Testis (tissue), 2 donors: ENCODE measurements at regions not wholly inside any gene's neighbourhood (a gene's known extent, or its start where the extent isn't known, plus 50 kb on each side); places are given as distances from the start of the nearest gene placed in this dataset.

Experiments
- DNase-seq: peaks from one replicate; pipeline ENCODE4 v3.0.0-alpha.2; 2019
- H3K27ac ChIP-seq, 2 donors: fragments of 200-600 bp; sonication (generic); one replicate each; pipeline ENCODE4 v1.5.1; 2019
- H3K27me3 ChIP-seq: fragments of 200-600 bp; sonication (generic); one replicate; pipeline ENCODE4 v1.5.1; 2019
- H3K36me3 ChIP-seq: fragments of 200-600 bp; sonication (generic); one replicate; pipeline ENCODE4 v1.5.1; 2017; ENCODE audit warnings: low read depth; ENCODE audit errors: missing control alignments
- H3K4me1 ChIP-seq: fragments of 200-600 bp; sonication (generic); one replicate; pipeline ENCODE4 v1.5.1; 2019
- H3K4me3 ChIP-seq, 2 donors: fragments of 200-600 bp; sonication (generic); one replicate each; pipeline ENCODE4 v1.5.1; 2017 to 2019
- H3K9me3 ChIP-seq: fragments of 200-600 bp; sonication (generic); one replicate; pipeline ENCODE4 v1.5.1; 2017
- POLR2A ChIP-seq: fragments of 450-650 bp; IDR thresholded peaks from one replicate; pipeline ENCODE4 v1.6.1; 2017; ENCODE audit warnings: antibody characterized with exemption, mild to moderate bottlenecking, moderate library complexity
- WGBS, 2 donors: methylation state at CpG; one replicate each; pipeline ENCODE4 v1.1.5; 2018; 5-methylcytosine and 5-hydroxymethylcytosine counted together
- intact Hi-C: fragments of 100-400 bp; cut with DNase I; formaldehyde crosslinking; loops from one replicate; pipeline ENCODE4 v1.15.1; 2023; ENCODE audit warnings: low total_unique reads
- TF ChIP-seq, protein P1 (sequence below), 3 experiments: fragments of 450-650 bp in 2 of 3; fragments of 200-600 bp in 1 of 3; sonication (generic) in 1 of 3; IDR thresholded peaks; one replicate each; pipeline ENCODE4 v1.5.1; 2016 to 2019; ENCODE audit warnings: antibody characterized with exemption in 3 of 3, mild to moderate bottlenecking in 2 of 3, moderate library complexity in 1 of 3

DNA sequence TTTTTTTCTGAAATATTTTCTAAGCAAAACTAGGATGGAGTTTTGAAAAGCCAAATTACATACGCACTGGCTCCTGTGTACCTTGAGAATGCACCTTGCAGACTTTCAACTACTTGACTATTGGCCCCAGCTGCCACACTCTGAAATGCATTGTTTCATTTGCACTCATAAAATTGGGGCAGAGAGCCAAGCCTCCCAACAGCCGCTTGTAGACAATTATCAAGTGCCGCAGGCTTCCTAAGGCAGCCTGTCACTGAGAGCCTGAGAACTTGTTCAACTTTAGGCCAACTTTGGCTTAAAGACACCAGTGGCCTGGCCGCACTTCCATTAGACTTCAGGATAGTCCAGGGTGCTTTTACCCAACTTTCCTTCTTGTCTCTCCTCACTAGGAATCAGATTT lies 115.7 kb upstream of the STARD13 start:
- no peaks in the 10 kb centered on the region for H3K36me3 ChIP-seq
- H3K4me1 ChIP-seq = no peaks in the 10 kb centered on the region
- TF ChIP-seq, protein P1, sequence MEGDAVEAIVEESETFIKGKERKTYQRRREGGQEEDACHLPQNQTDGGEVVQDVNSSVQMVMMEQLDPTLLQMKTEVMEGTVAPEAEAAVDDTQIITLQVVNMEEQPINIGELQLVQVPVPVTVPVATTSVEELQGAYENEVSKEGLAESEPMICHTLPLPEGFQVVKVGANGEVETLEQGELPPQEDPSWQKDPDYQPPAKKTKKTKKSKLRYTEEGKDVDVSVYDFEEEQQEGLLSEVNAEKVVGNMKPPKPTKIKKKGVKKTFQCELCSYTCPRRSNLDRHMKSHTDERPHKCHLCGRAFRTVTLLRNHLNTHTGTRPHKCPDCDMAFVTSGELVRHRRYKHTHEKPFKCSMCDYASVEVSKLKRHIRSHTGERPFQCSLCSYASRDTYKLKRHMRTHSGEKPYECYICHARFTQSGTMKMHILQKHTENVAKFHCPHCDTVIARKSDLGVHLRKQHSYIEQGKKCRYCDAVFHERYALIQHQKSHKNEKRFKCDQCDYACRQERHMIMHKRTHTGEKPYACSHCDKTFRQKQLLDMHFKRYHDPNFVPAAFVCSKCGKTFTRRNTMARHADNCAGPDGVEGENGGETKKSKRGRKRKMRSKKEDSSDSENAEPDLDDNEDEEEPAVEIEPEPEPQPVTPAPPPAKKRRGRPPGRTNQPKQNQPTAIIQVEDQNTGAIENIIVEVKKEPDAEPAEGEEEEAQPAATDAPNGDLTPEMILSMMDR (IDR thresholded peaks at IDR 0.05) = no peak
- no peak for TF ChIP-seq POLR2A
- H3K27ac ChIP-seq = no peak overlapping the region
- H3K9me3 ChIP-seq = no peaks in the 10 kb centered on the region
- no peak overlapping the region for H3K4me3 ChIP-seq
- intact Hi-C loops = no loop called here
- WGBS, 2 donors = 85 to 90% methylated on average over 4 of the region's 4 CpGs
- no peaks in the 10 kb centered on the region for H3K27me3 ChIP-seq
- no peak for DNase-seq

DNA sequence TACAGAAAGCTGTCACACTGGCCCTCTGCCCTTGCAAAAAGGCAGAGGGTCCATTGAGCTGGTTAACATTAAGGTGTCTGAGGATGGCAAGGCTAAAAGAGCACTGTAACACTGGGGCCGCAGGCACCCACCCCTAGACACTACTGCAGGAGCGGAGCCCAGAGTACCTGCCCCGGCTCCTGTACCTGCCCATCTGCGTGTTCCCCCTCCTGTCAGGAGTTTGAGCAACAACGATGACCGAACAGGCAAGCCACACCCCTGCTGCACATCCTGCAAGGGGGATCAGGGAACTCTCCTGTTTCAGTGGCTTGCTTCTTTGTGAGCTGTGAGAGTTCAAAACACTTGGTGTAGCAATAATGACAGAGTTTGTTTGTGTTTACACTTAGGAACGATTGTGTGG lies 117.4 kb upstream of the STARD13 start:
- H3K4me3 ChIP-seq = no peak overlapping the region
- DNase-seq = no peak
- no peak overlapping the region for H3K27ac ChIP-seq
- H3K9me3 ChIP-seq = no peaks in the 10 kb centered on the region
- no peaks in the 10 kb centered on the region for H3K27me3 ChIP-seq
- 54 to 84% methylated on average over 3 to 7 of the region's 7 CpGs for WGBS, 2 donors
- no peaks in the 10 kb centered on the region for H3K36me3 ChIP-seq
- TF ChIP-seq, protein P1 (IDR thresholded peaks at IDR 0.05) = no peak
- no peak for TF ChIP-seq POLR2A
- intact Hi-C loops = no loop called here
- H3K4me1 ChIP-seq = no peaks in the 10 kb centered on the region

- no peak for TF ChIP-seq POLR2A
- TF ChIP-seq, protein P1 (IDR thresholded peaks at IDR 0.05) = no peak
- Histone ChIP-seq H3K27me3 (no peaks in the 10 kb centered on the region), H3K27ac (no peak overlapping the region), H3K4me3 (no peak overlapping the region), H3K4me1 (no peaks in the 10 kb centered on the region), H3K36me3 (no peaks in the 10 kb centered on the region), H3K9me3 (no peaks in the 10 kb centered on the region)
- intact Hi-C loops = no loop called here
- WGBS, 2 donors = 75% methylated on average over 5 of the region's 5 CpGs
- DNase-seq = no peak
Measured at GRCh38 chr13:33403807-33404362, 118.3 kb upstream of the STARD13 start.

DNA sequence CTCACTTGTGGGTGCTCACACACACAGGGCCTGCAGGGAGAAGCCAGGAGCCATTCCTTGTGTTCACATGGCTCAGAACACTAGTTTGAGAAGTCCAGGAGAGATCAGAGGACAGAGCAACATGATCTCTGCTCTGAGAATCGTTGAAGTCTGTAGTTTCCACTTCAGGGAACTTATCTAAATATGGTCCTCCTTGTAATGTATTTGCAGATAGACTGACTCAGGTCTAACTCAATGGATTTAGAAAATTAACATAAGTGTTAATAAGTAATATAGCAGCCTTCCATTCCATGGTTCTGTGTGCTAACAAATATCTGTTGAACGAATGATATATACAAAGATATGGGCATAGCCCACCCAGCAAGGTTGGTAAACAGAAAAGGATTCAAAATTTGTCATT lies 119.8 kb upstream of the STARD13 start:
- Histone ChIP-seq H3K4me3 (no peak overlapping the region), H3K27me3 (no peaks in the 10 kb centered on the region), H3K27ac (no peak overlapping the region), H3K9me3 (no peaks in the 10 kb centered on the region), H3K4me1 (no peaks in the 10 kb centered on the region), H3K36me3 (no peaks in the 10 kb centered on the region)
- intact Hi-C loops = no loop called here
- DNase-seq = no peak
- 71 to 76% methylated on average over 2 of the region's 2 CpGs for WGBS, 2 donors
- no peak for TF ChIP-seq POLR2A
- TF ChIP-seq, protein P1 (IDR thresholded peaks at IDR 0.05) = no peak
